Endothelial cell of umbilical vein (primary cell): ENCODE measurements at regions not wholly inside any gene's neighbourhood (a gene's known extent, or its start where the extent isn't known, plus 50 kb on each side); places are given as distances from the start of the nearest gene placed in this dataset.

Experiments
- BruUV-seq: library from RNA; stranded (reverse); fragments of 400-500 nt; replicated peaks from 2 replicates; lab custom pipeline; 2021; lab: Mats Ljungman, UMichigan
- CTCF ChIA-PET: fragments of 300-600, 350-600 bp; sonication (Branson Sonifier 250); formaldehyde crosslinking; loops from one replicate; lab custom pipeline; 2021; ENCODE audit warnings: antibody characterized with exemption, inconsistent platforms; lab: Charles Lee
- POLR2A ChIA-PET: fragments of 300-600, 350-600 bp; sonication (Branson Sonifier 250); formaldehyde crosslinking; loops from one replicate; lab custom pipeline; 2021; ENCODE audit warnings: antibody characterized with exemption, inconsistent platforms; lab: Charles Lee
- DNase-seq: peaks from one replicate; pipeline ENCODE4 v3.0.0-alpha.2; 2011; ENCODE audit warnings: low read depth, low spot score
- FAIRE-seq: peaks from 2 replicates; lab custom pipeline; 2011; peaks lifted over from hg19 to GRCh38; lab: Jason Lieb, UNC
- H2AFZ ChIP-seq: 2 replicates; pipeline ENCODE4 v1.6.0; 2012; ENCODE audit warnings: low read depth, low read length, control low read depth, inconsistent platforms
- H3K27ac ChIP-seq: 2 replicates; pipeline ENCODE4 v1.5.1; 2011; ENCODE audit warnings: low read depth, mild to moderate bottlenecking, control low read depth, low read length, moderate library complexity; ENCODE audit not compliant: insufficient read depth
- H3K27me3 ChIP-seq, 2 experiments: 2 replicates each; pipeline versions ENCODE4 v1.6.0 to v1.6.1; 2011; ENCODE audit warnings: low read length in 2 of 2, mixed read lengths in 1 of 2; ENCODE audit not compliant: control insufficient read depth in 2 of 2, insufficient read depth in 2 of 2
- H3K36me3 ChIP-seq, 2 experiments: 2 replicates in 1 of 2; 3 replicates in 1 of 2; pipeline ENCODE4 v1.5.1; 2011; ENCODE audit warnings: low read length in 2 of 2, mild to moderate bottlenecking in 1 of 2, moderate library complexity in 1 of 2; ENCODE audit not compliant: control insufficient read depth in 2 of 2, insufficient read depth in 2 of 2; ENCODE audit errors: extremely low read depth in 1 of 2
- H3K4me1 ChIP-seq: 3 replicates; pipeline ENCODE4 v1.5.1; 2011; ENCODE audit warnings: mild to moderate bottlenecking, low read length; ENCODE audit not compliant: control insufficient read depth, insufficient read depth; ENCODE audit errors: extremely low read depth
- H3K4me2 ChIP-seq: 2 replicates; pipeline ENCODE4 v1.6.1; 2011; ENCODE audit warnings: low read length, control low read depth, mixed read lengths; ENCODE audit not compliant: insufficient read depth
- H3K4me3 ChIP-seq, 3 experiments: fragments of 200-600 bp in 1 of 3; sonication (generic), shearing (Covaris generic) in 1 of 3; replicated peaks in 1 of 3; 2 replicates each; pipeline ENCODE4 v1.5.1; 2011 to 2016; ENCODE audit warnings: control low read depth in 3 of 3, low read length in 3 of 3, mild to moderate bottlenecking in 2 of 3, inconsistent platforms in 1 of 3, low read depth in 1 of 3, moderate library complexity in 1 of 3; ENCODE audit not compliant: insufficient read depth in 1 of 3
- H3K79me2 ChIP-seq: 2 replicates; pipeline ENCODE4 v1.6.0; 2012; ENCODE audit warnings: low read length, inconsistent platforms; ENCODE audit not compliant: control insufficient read depth, insufficient read depth
- H3K9ac ChIP-seq: replicated peaks from 2 replicates; pipeline ENCODE3; 2011; ENCODE audit warnings: low read length, control low read depth; ENCODE audit not compliant: insufficient read depth; ENCODE audit errors: extremely low read depth
- H3K9me1 ChIP-seq: replicated peaks from 3 replicates; pipeline ENCODE4 v1.6.0; 2011; ENCODE audit warnings: mild to moderate bottlenecking, low read length; ENCODE audit not compliant: control insufficient read depth, insufficient read depth; ENCODE audit errors: extremely low read depth
- H3K9me3 ChIP-seq: replicated peaks from 2 replicates; pipeline ENCODE4 v1.5.1; 2012; ENCODE audit warnings: low read length, inconsistent platforms; ENCODE audit not compliant: control insufficient read depth, insufficient read depth
- H4K20me1 ChIP-seq: replicated peaks from 2 replicates; pipeline ENCODE3; 2011; ENCODE audit warnings: mild to moderate bottlenecking, low read length; ENCODE audit not compliant: control insufficient read depth, insufficient read depth; ENCODE audit errors: extremely low read depth
- EZH2 ChIP-seq: IDR thresholded peaks from 2 replicates; pipeline ENCODE4 v1.6.1; 2012; ENCODE audit warnings: borderline replicate concordance, low read depth, mild to moderate bottlenecking, moderate library complexity, low read length, inconsistent platforms; ENCODE audit not compliant: severe bottlenecking
- FOS ChIP-seq: IDR thresholded peaks from 2 replicates; pipeline ENCODE4 v1.6.1; 2011; ENCODE audit warnings: mild to moderate bottlenecking, low read length, moderate library complexity, borderline replicate concordance; ENCODE audit not compliant: insufficient read depth
- GATA2 ChIP-seq: IDR thresholded peaks from 2 replicates; pipeline ENCODE4 v1.7.0; 2011; ENCODE audit warnings: low read depth, mild to moderate bottlenecking, moderate library complexity, mixed read lengths, low read length; ENCODE audit not compliant: insufficient read length, insufficient read depth
- JUN ChIP-seq: IDR thresholded peaks from 2 replicates; pipeline ENCODE4 v1.6.1; 2011; ENCODE audit warnings: borderline replicate concordance, low read depth; ENCODE audit not compliant: insufficient read length, insufficient read depth
- MYC ChIP-seq: IDR thresholded peaks from one replicate; pipeline ENCODE4 v1.6.1; 2011; ENCODE audit warnings: mild to moderate bottlenecking, low read depth, low read length
- POLR2A ChIP-seq: IDR thresholded peaks from 2 replicates; pipeline ENCODE4 v1.6.1; 2012; ENCODE audit warnings: low read depth, mild to moderate bottlenecking, control low read depth, low read length
- POLR2AphosphoS5 ChIP-seq: IDR thresholded peaks from 2 replicates; pipeline ENCODE4 v1.6.1; 2012; ENCODE audit warnings: low read depth, mild to moderate bottlenecking, control low read depth, low read length, moderate library complexity; ENCODE audit not compliant: insufficient read depth
- dilution Hi-C: fragments of 300-500 bp; cut with MboI; formaldehyde crosslinking; loops from one replicate; pipeline ENCODE4 v1.15.0; 2019; ENCODE audit warnings: low sequenced_read_pairs; ENCODE audit not compliant: extremely low pct_ligation_motif_present
- intact Hi-C: fragments of 100-400 bp; cut with micrococcal nuclease; formaldehyde crosslinking; loops from one replicate; pipeline ENCODE4 v1.10.0; 2022
- TF ChIP-seq, protein P1 (sequence below): IDR thresholded peaks from 2 replicates; pipeline ENCODE4 v1.6.1; 2011; ENCODE audit not compliant: insufficient read depth, insufficient read length
- TF ChIP-seq, protein P2 (sequence below), 2 donors: IDR thresholded peaks; 1 replicate in 1 of 2; 2 replicates in 1 of 2; pipeline ENCODE4 v1.5.1; 2011; ENCODE audit warnings: low read length in 2 of 2, mild to moderate bottlenecking in 2 of 2, moderate library complexity in 2 of 2, control low read depth in 1 of 2, inconsistent platforms in 1 of 2, low read depth in 1 of 2; ENCODE audit not compliant: insufficient read depth in 1 of 2; ENCODE audit errors: extremely low read depth in 1 of 2

DNA sequence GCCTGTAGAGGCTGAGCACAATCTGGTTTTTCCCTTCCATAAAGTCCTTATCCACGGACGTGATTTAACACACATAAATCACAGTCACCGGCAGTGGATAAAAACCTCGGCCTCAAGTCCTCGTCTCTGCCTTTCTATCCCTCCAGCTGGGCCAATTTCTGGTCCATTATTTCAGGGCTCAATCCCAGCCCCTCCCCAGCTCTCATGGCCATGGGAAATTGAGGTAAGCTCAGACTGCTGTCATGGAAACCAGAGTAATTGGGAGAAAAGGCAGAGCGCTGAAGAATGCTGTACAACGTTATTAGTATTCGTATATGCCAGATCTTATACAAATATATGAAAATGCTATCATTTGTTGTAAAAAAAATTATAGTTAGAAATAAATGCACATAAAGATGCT, 86.2 kb upstream of the USP29 start:
- Histone ChIP-seq H2AFZ (no peak overlapping the region), H4K20me1 (no peaks in the 10 kb centered on the region), H3K4me1 (no peaks in the 10 kb centered on the region), H3K79me2 (no peaks in the 10 kb centered on the region), H3K27ac (no peak overlapping the region), H3K4me3 (no peak overlapping the region), H3K4me2 (no peak overlapping the region), H3K36me3 (no peaks in the 10 kb centered on the region), H3K9me1 (no peaks in the 10 kb centered on the region), H3K27me3 (no peaks in the 10 kb centered on the region), H3K9ac (no peak overlapping the region), H3K9me3 (peaks cover 4% of the 10 kb centered on the region)
- no peak for FAIRE-seq
- POLR2A ChIA-PET = no interaction called here
- intact Hi-C loops (no loop called here), dilution Hi-C loops (no loop called here)
- CTCF ChIA-PET = no interaction called here
- no TSS peak for BruUV-seq
- TF ChIP-seq, protein P1, sequence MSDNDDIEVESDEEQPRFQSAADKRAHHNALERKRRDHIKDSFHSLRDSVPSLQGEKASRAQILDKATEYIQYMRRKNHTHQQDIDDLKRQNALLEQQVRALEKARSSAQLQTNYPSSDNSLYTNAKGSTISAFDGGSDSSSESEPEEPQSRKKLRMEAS = no peak
- TF ChIP-seq JUN (no peak), POLR2A (no peak), FOS (no peak), EZH2 (no peak), MYC (no peak), GATA2 (no peak), POLR2AphosphoS5 (no peak)
- TF ChIP-seq, protein P2, sequence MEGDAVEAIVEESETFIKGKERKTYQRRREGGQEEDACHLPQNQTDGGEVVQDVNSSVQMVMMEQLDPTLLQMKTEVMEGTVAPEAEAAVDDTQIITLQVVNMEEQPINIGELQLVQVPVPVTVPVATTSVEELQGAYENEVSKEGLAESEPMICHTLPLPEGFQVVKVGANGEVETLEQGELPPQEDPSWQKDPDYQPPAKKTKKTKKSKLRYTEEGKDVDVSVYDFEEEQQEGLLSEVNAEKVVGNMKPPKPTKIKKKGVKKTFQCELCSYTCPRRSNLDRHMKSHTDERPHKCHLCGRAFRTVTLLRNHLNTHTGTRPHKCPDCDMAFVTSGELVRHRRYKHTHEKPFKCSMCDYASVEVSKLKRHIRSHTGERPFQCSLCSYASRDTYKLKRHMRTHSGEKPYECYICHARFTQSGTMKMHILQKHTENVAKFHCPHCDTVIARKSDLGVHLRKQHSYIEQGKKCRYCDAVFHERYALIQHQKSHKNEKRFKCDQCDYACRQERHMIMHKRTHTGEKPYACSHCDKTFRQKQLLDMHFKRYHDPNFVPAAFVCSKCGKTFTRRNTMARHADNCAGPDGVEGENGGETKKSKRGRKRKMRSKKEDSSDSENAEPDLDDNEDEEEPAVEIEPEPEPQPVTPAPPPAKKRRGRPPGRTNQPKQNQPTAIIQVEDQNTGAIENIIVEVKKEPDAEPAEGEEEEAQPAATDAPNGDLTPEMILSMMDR (IDR thresholded peaks at IDR 0.05; ENCODE audit: extremely low read depth in 1 of 2, insufficient read depth in 1 of 2, low read depth in 1 of 2, low read length in 2 of 2) = no peak
- no peak for DNase-seq
